ENCODE measurements at regions not wholly inside any gene's neighbourhood (a gene's known extent, or its start where the extent isn't known, plus 50 kb on each side); places are given as distances from the start of the nearest gene placed in this dataset.

DNA sequence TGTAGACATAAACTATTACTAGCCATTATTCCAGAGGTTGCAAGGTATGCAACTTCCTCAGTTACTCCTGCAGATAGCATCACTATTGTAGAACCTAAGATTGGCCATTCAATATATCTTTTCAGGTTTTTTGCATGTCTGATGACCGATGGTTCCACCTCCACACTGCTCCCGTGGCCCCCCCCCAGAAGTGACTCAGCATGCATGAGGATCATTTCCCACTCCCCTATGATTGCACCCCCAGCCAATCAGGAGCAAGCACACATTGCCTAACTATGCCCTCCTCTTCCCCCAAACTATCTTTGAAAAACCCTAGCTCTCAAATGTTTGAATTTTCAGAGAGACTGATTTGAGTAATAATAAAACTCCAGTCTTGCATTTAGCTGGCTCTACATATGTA, 601.4 kb upstream of the TLE4 start:
- no peak overlapping the region for H3K4me3 ChIP-seq (ENCODE audit: low read depth, low read length)
- TF ChIP-seq, protein P1, sequence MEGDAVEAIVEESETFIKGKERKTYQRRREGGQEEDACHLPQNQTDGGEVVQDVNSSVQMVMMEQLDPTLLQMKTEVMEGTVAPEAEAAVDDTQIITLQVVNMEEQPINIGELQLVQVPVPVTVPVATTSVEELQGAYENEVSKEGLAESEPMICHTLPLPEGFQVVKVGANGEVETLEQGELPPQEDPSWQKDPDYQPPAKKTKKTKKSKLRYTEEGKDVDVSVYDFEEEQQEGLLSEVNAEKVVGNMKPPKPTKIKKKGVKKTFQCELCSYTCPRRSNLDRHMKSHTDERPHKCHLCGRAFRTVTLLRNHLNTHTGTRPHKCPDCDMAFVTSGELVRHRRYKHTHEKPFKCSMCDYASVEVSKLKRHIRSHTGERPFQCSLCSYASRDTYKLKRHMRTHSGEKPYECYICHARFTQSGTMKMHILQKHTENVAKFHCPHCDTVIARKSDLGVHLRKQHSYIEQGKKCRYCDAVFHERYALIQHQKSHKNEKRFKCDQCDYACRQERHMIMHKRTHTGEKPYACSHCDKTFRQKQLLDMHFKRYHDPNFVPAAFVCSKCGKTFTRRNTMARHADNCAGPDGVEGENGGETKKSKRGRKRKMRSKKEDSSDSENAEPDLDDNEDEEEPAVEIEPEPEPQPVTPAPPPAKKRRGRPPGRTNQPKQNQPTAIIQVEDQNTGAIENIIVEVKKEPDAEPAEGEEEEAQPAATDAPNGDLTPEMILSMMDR (IDR thresholded peaks at IDR 0.05; ENCODE audit: low read depth, low read length), result no peak

DNA sequence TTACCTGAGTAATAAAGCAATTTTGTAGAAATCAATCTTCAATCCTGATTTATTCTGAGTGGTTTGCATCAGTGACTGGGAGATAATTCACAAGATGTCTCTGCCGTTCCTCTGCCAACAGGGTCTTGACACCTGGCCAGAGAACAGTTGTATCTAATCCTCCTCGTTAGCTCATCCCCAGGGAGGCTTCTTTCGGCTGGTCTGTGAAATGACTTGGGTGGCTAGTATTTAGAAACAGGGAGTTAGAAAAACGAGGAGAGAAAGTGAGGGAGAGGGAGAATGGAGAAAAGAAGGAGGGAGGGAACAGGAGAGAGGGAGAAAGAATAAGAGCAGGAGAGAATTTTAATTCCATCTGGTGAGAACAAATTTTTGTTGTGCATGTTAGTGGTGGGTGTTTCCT, 600.2 kb upstream of the TLE4 start:
- no peak overlapping the region for H3K4me3 ChIP-seq (ENCODE audit: low read depth, low read length)
- TF ChIP-seq, protein P1 (IDR thresholded peaks at IDR 0.05; ENCODE audit: low read depth, low read length), result no peak

DNA sequence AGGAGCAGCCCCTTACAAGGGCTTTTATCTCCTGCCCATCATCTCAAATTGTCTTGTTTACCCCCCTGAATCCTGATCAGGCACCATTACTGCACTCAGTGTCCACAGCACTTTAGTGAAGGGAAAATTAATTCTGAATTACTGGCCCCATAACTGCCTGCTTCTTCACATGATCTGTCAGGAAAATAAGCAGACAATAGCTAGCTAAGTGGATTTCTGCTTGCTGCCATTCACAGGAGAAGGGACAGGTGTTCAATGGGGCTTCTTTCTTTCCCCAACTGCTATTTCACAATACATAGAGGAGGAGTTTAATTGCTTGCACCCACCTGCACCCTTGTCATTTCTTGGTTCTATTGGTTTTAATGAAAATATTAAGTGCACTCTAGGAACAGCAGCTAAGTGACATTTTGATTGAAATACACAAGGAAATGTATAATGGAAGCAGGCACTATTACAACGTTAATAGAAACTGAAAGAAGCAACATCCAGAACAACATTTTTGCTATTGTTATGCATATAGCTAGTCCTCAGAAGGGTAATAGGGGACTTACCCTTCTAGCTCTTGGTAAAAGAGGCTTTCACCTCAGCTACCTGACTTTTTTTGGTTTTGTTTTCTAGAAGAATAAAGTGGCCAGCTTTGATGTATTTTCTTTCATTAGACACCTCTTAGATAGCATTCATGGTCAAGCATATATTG, 599.3 kb upstream of the TLE4 start:
- TF ChIP-seq, protein P1 (IDR thresholded peaks at IDR 0.05; ENCODE audit: low read depth, low read length), result no peak
- no peak overlapping the region for H3K4me3 ChIP-seq (ENCODE audit: low read depth, low read length)

DNA sequence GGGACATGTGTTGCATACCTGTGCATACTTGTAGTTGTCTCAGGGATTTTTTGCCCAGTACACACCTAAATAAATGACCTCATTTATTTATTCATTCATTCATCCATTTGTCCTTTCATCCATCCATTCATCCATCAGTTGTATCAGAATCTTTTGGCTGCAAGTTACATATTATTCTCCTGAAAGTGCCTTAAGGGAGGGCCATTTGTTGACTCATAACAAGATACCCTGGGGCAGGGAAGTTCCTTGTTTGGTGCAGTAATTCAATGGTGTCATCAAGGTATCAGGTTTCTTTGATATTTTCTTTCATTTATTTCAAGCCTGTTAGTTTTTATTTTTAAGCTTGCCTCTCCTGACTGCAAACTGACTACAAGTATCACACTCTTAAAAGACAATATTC, 597.9 kb upstream of the TLE4 start:
- TF ChIP-seq, protein P1 (IDR thresholded peaks at IDR 0.05; ENCODE audit: low read depth, low read length), result no peak
- H3K4me3 ChIP-seq (ENCODE audit: low read depth, low read length), result no peak overlapping the region

GRCh38 chr9:78982849-78983248, 588.9 kb upstream of the TLE4 start:
- H3K4me3 ChIP-seq (ENCODE audit: low read depth, low read length), result no peak overlapping the region
- TF ChIP-seq, protein P1 (IDR thresholded peaks at IDR 0.05; ENCODE audit: low read depth, low read length), result no peak

- TF ChIP-seq, protein P1 (IDR thresholded peaks at IDR 0.05; ENCODE audit: low read depth, low read length), result no peak
- no peak overlapping the region for H3K4me3 ChIP-seq (ENCODE audit: low read depth, low read length)
Measured at GRCh38 chr9:78985084-78985738, 586.6 kb upstream of the TLE4 start.

DNA sequence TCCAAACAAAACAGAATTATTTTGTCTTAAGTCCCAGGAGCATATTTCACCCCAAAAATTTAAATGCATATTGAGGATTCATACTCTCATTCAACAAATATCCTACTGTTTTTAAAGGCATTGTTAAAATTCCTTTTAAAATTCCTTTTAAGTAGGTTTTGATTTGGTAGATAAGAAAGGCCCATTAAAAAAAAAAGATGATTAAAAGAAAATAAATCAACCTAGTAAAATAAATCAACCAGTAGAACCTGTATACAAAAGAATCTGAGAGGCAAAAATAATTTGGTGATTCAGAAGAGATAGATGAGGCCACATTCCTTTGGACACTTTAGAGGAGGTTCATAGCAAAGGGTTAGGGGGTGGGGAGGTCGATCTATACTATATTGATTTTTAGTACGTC, 585.3 kb upstream of the TLE4 start:
- TF ChIP-seq, protein P1 (IDR thresholded peaks at IDR 0.05; ENCODE audit: low read depth, low read length), result no peak
- no peak overlapping the region for H3K4me3 ChIP-seq (ENCODE audit: low read depth, low read length)
